ENCODE measurements at regions not wholly inside any gene's neighbourhood (a gene's known extent, or its start where the extent isn't known, plus 50 kb on each side); places are given as distances from the start of the nearest gene placed in this dataset.

DNA sequence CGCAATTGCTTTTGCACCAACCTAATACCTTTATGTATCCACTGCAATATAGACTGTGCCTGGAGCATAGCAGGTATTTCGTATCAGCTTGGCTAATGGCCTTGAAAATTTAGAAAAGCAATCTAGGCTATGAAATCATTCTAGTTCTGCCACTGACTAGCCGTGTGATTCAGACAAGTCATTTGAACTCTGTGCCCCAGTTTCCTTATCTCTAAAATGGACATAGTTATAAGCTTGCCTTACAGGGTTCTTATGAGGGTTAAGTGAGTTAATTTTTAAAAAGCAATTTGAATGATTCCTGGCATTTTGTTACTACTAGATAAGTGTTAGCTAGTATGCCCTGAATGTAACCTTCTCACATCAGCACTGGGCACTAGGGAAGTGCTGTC, 80.5 kb upstream of the PUM3 start:
- no peak overlapping the region for H3K4me3 ChIP-seq (replicated peaks in 1 of 2; ENCODE audit: low read depth in 1 of 2, low read length in 2 of 2)
- no peak overlapping the region for H3K9ac ChIP-seq (ENCODE audit: low read length)
- ChIA-PET CTCF (no interaction called here), RAD21 (ENCODE audit: low non-redundant PET in 1 of 2, low total read pairs in 2 of 2, uncharacterized antibody in 2 of 2, unreplicated experiment in 2 of 2) (no interaction called here), POLR2A (no interaction called here)
- TF ChIP-seq CEBPB (IDR thresholded peaks at IDR 0.05; ENCODE audit: low read depth) (no peak), JUND (IDR thresholded peaks at IDR 0.05) (no peak), FOSL1 (IDR thresholded peaks at IDR 0.05; ENCODE audit: low read depth) (no peak), YY1 (IDR thresholded peaks at IDR 0.05; ENCODE audit: extremely low read depth, insufficient replicate concordance, low read depth, low read length) (no peak), RAD21 (IDR thresholded peaks at IDR 0.05; ENCODE audit: low read depth) (no peak), TCF7L2 (IDR thresholded peaks at IDR 0.05; ENCODE audit: borderline replicate concordance, extremely low read depth, insufficient read depth, insufficient read length) (no peak), SRF (IDR thresholded peaks at IDR 0.05; ENCODE audit: low read depth) (no peak), SIN3A (IDR thresholded peaks at IDR 0.05; ENCODE audit: low read depth) (no peak), EZH2 (IDR thresholded peaks at IDR 0.05) (no peak), EZH2phosphoT487 (IDR thresholded peaks at IDR 0.05; ENCODE audit: borderline replicate concordance) (no peak), ZNF274 (IDR thresholded peaks at IDR 0.05; ENCODE audit: low read depth, low read length) (no peak), ELF1 (IDR thresholded peaks at IDR 0.05; ENCODE audit: borderline replicate concordance, low read depth) (no peak), POLR2AphosphoS5 (IDR thresholded peaks at IDR 0.05; ENCODE audit: low read depth, low read length) (no peak), SP1 (IDR thresholded peaks at IDR 0.05; ENCODE audit: low read depth) (no peak), EGR1 (IDR thresholded peaks at IDR 0.05; ENCODE audit: low read depth) (no peak)
- no peaks in the 10 kb centered on the region for H3K9me2 ChIP-seq (ENCODE audit: insufficient read depth)
- no peak overlapping the region for H3K4me2 ChIP-seq (ENCODE audit: low read length)
- ATAC-seq (no peak), DNase-seq (ENCODE audit: low read depth, low spot score) (no peak)
- H3K36me3 ChIP-seq (ENCODE audit: control insufficient read depth in 1 of 2, insufficient read depth in 2 of 2, low read length in 2 of 2): no peaks in the 10 kb centered on the region
- no TSS peak for BruUV-seq (replicated peaks)
- intact Hi-C loops (cut with micrococcal nuclease): no loop called here
- H3K27me3 ChIP-seq (ENCODE audit: insufficient read depth, low read length): peaks cover 57% of the 10 kb centered on the region
- no peaks in the 10 kb centered on the region for H3K9me3 ChIP-seq (ENCODE audit: control insufficient read depth in 1 of 2, insufficient read depth in 1 of 2, low read depth in 1 of 2, low read length in 2 of 2)
- H2AFZ ChIP-seq (ENCODE audit: low read depth, low read length, poor library complexity, severe bottlenecking): no peak overlapping the region
- H4K20me1 ChIP-seq (ENCODE audit: insufficient read depth): no peaks in the 10 kb centered on the region
- H3K4me1 ChIP-seq (ENCODE audit: control insufficient read depth in 1 of 2, insufficient read depth in 2 of 2, low read length in 2 of 2): no peaks in the 10 kb centered on the region
- H3K79me2 ChIP-seq (ENCODE audit: insufficient read depth, low read length): no peaks in the 10 kb centered on the region
- H3K27ac ChIP-seq (ENCODE audit: low read depth, low read length): no peak overlapping the region

All from HCT116 (cell line).